ENCODE measurements at regions not wholly inside any gene's neighbourhood (a gene's known extent, or its start where the extent isn't known, plus 50 kb on each side); places are given as distances from the start of the nearest gene placed in this dataset.

- DNase-seq = no peak
These were observed 315.8 kb downstream of the CASP12 start for GRCh38 chr11:104582431-104582830.

- no peak for DNase-seq
These were observed 316.8 kb downstream of the CASP12 start for GRCh38 chr11:104581246-104581980.

GRCh38 chr11:104573441-104573990, 324.7 kb downstream of the CASP12 start:
- no peak for DNase-seq

- DNase-seq = no peak
These were observed 326.0 kb downstream of the CASP12 start for GRCh38 chr11:104572279-104572678.

GRCh38 chr11:104570078-104570701, 328.1 kb downstream of the CASP12 start:
- no peak for DNase-seq

- DNase-seq = no peak
These were observed 332.7 kb downstream of the CASP12 start for GRCh38 chr11:104565583-104565961.

- DNase-seq = no peak
These were observed 333.2 kb downstream of the CASP12 start for GRCh38 chr11:104564921-104565582.

- no peak for DNase-seq
These were observed 341.5 kb downstream of the CASP12 start for GRCh38 chr11:104556606-104557301.

GRCh38 chr11:104549019-104549418, 349.2 kb downstream of the CASP12 start:
- DNase-seq = no peak

- no peak for DNase-seq
These were observed 350.1 kb downstream of the CASP12 start for GRCh38 chr11:104547996-104548661.

GRCh38 chr11:104546501-104546900, 351.8 kb downstream of the CASP12 start:
- no peak for DNase-seq

- DNase-seq = no peak
These were observed 356.6 kb downstream of the CASP12 start for GRCh38 chr11:104541701-104542100.

- no peak for DNase-seq
These were observed 359.9 kb downstream of the CASP12 start for GRCh38 chr11:104538313-104538712.

- DNase-seq = no peak
These were observed 364.0 kb downstream of the CASP12 start for GRCh38 chr11:104534278-104534677.

GRCh38 chr11:104531894-104532293, 366.4 kb downstream of the CASP12 start:
- no peak for DNase-seq

- DNase-seq = no peak
These were observed 367.1 kb upstream of the PDGFD start for GRCh38 chr11:104531075-104531474.

- no peak for DNase-seq
These were observed 366.0 kb upstream of the PDGFD start for GRCh38 chr11:104529906-104530305.

- no peak for DNase-seq
These were observed 365.3 kb upstream of the PDGFD start for GRCh38 chr11:104529213-104529612.

- no peak for DNase-seq
These were observed 362.1 kb upstream of the PDGFD start for GRCh38 chr11:104526006-104526405.

GRCh38 chr11:104525416-104525815, 361.5 kb upstream of the PDGFD start:
- no peak for DNase-seq

GRCh38 chr11:104524254-104524653, 360.3 kb upstream of the PDGFD start:
- no peak for DNase-seq

- no peak for DNase-seq
These were observed 359.7 kb upstream of the PDGFD start for GRCh38 chr11:104523611-104524010.

GRCh38 chr11:104522650-104523049, 358.7 kb upstream of the PDGFD start:
- DNase-seq = peak; percentile 4
